Common myeloid progenitor, CD34-positive (primary cell): ENCODE measurements at regions not wholly inside any gene's neighbourhood (a gene's known extent, or its start where the extent isn't known, plus 50 kb on each side); places are given as distances from the start of the nearest gene placed in this dataset.
A peak's percentile ranks its signal among the peaks of the same experiment; 100 is the strongest.

Experiments used
- CTCF ChIA-PET: fragments of 350-600 bp; sonication (Branson Sonifier 250); formaldehyde crosslinking; loops from one replicate; lab custom pipeline; 2021; ENCODE audit warnings: antibody characterized with exemption; lab: Charles Lee
- POLR2A ChIA-PET: fragments of 350-600 bp; sonication (Branson Sonifier 250); formaldehyde crosslinking; loops from one replicate; lab custom pipeline; 2021; ENCODE audit warnings: antibody characterized with exemption; lab: Charles Lee
- DNase-seq, 3 donors: peaks; one replicate each; pipeline versions ENCODE4 v3.0.0 to v3.0.0-alpha.2; 2013
- H3K27ac ChIP-seq, 2 experiments: 1 replicate in 1 of 2; 2 replicates in 1 of 2; pipeline ENCODE4 v1.7.0; 2013; ENCODE audit warnings: inconsistent platforms in 2 of 2, low read length in 2 of 2, mild to moderate bottlenecking in 2 of 2, low read depth in 1 of 2, moderate library complexity in 1 of 2; ENCODE audit not compliant: severe bottlenecking in 2 of 2, insufficient read depth in 1 of 2, poor library complexity in 1 of 2
- H3K27me3 ChIP-seq, 5 experiments: replicated peaks in 2 of 5; 1 replicate in 3 of 5; 2 replicates in 2 of 5; pipeline versions ENCODE4 v1.6.1 to v1.7.0; 2013; ENCODE audit warnings: low read length in 4 of 5, mild to moderate bottlenecking in 2 of 5, moderate library complexity in 2 of 5, inconsistent platforms in 1 of 5; ENCODE audit not compliant: insufficient read depth in 5 of 5, control insufficient read depth in 4 of 5
- H3K36me3 ChIP-seq, 4 experiments: 1 replicate in 2 of 4; 2 replicates in 2 of 4; pipeline versions ENCODE4 v1.6.1 to v1.7.0; 2013; ENCODE audit warnings: low read length in 3 of 4, control low read depth in 1 of 4, mild to moderate bottlenecking in 1 of 4; ENCODE audit not compliant: control insufficient read depth in 4 of 4, insufficient read depth in 4 of 4
- H3K4me1 ChIP-seq, 4 experiments: 1 replicate in 3 of 4; 2 replicates in 1 of 4; pipeline versions ENCODE4 v1.6.1 to v1.7.1; 2013; ENCODE audit warnings: low read length in 3 of 4, mild to moderate bottlenecking in 3 of 4, control low read depth in 1 of 4, inconsistent platforms in 1 of 4, moderate library complexity in 1 of 4; ENCODE audit not compliant: control insufficient read depth in 4 of 4, insufficient read depth in 4 of 4; ENCODE audit errors: control extremely low read depth in 1 of 4
- H3K4me3 ChIP-seq, 7 experiments: 1 replicate in 4 of 7; 2 replicates in 3 of 7; pipeline versions ENCODE4 v1.5.1 to v1.7.0; 2013; ENCODE audit warnings: mild to moderate bottlenecking in 7 of 7, low read length in 6 of 7, moderate library complexity in 6 of 7, inconsistent platforms in 2 of 7, low read depth in 2 of 7, control low read depth in 1 of 7; ENCODE audit not compliant: insufficient read depth in 4 of 7, control insufficient read depth in 1 of 7; ENCODE audit errors: extremely low read depth in 1 of 7
- H3K9me3 ChIP-seq, 5 experiments: 1 replicate in 4 of 5; 2 replicates in 1 of 5; pipeline versions ENCODE4 v1.6.1 to v1.7.1; 2013; ENCODE audit warnings: low read length in 4 of 5, mild to moderate bottlenecking in 2 of 5, inconsistent platforms in 1 of 5, low read depth in 1 of 5, moderate library complexity in 1 of 5; ENCODE audit not compliant: control insufficient read depth in 4 of 5, insufficient read depth in 2 of 5; ENCODE audit errors: control extremely low read depth in 1 of 5
- WGBS: methylation state at CpG from one replicate; pipeline ENCODE4 v1.1.5; 2013; ENCODE audit not compliant: insufficient coverage; 5-methylcytosine and 5-hydroxymethylcytosine counted together

DNA sequence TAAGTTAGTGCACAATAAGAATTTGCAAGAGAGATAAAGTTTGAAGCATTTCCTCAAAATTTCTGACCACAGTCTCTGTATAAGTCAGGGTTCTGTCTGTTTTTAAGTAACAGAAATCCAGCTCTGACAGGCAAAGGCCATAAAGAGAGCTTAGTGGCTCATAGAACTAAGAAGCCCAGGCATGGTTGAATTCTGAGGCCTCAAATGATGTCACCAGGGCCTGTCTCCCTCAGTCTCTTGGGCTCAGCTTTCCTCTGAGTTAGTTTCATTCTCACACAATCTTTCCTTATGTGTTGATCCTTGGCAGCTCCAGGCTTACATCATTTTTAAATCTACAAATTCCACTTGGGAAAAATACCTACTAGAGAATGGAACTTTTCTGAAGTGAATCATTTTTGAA lies 173.4 kb upstream of the ATP2B1 start:
- Histone ChIP-seq H3K4me3 (no peak overlapping the region), H3K27me3 (no peaks in the 10 kb centered on the region), H3K9me3 (no peaks in the 10 kb centered on the region), H3K36me3 (no peaks in the 10 kb centered on the region), H3K27ac (peak overlapping the region in 1 of 2 experiments; percentile 38), H3K4me1 (peaks cover 14 to 38% (median 25%) of the 10 kb centered on the region in 4 experiments)
- ChIA-PET POLR2A (no interaction called here), CTCF (interaction anchor here (1.4 kb wide), 1 partner anchor 34 kb away, joined by 4 read pairs; no protein-coding TSS in a partner anchor)
- DNase-seq: peak; percentile 10 to 83 (median 77)

GRCh38 chr12:89880690-89881350 lies 172.2 kb upstream of the ATP2B1 start:
- Histone ChIP-seq H3K4me3 (peak overlapping the region in 2 of 7 experiments; percentile 8 to 38), H3K27me3 (no peaks in the 10 kb centered on the region), H3K36me3 (no peaks in the 10 kb centered on the region), H3K27ac (no peak overlapping the region), H3K9me3 (no peaks in the 10 kb centered on the region), H3K4me1 (peaks cover 14 to 38% (median 25%) of the 10 kb centered on the region in 4 experiments)
- WGBS: 0% methylated on average over 3 of the region's 4 CpGs
- peak; percentile 38 to 92 (median 87) for DNase-seq
- ChIA-PET CTCF (interaction anchor here (0.9 kb wide), 1 partner anchor 35 kb away, joined by 3 read pairs; no protein-coding TSS in a partner anchor), POLR2A (no interaction called here)

DNA sequence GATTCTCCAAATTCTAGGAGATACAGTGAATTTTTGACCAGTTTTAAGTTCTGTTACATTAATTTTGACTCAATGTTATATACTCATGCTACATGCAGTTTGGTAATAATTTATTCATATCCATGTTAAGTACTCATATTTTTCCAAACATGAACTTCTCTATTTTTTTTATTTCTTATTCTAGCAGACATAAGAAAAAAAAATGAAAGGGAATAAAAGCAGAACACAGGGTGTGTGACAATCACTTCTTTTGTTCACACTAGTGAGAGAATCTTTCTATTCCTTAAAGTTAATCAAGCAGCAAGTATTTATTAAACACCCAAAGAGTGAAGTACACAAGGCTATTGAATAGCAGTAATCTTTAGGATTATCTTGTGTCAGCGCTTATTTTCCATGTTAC lies 171.1 kb upstream of the ATP2B1 start:
- no peak overlapping the region for H3K4me3 ChIP-seq
- peaks cover 14 to 38% (median 25%) of the 10 kb centered on the region in 4 experiments for H3K4me1 ChIP-seq
- H3K9me3 ChIP-seq: no peaks in the 10 kb centered on the region
- H3K27me3 ChIP-seq: no peaks in the 10 kb centered on the region
- WGBS: no CpG with 5 or more reads among the region's 1 CpG
- CTCF ChIA-PET: interaction anchor here (0.9 kb wide), 1 partner anchor 36 kb away, joined by 3 read pairs; no protein-coding TSS in a partner anchor
- POLR2A ChIA-PET: no interaction called here
- H3K27ac ChIP-seq: no peak overlapping the region
- DNase-seq: peak in 2 of 3 donors; percentile 36 to 46
- no peaks in the 10 kb centered on the region for H3K36me3 ChIP-seq

- no peaks in the 10 kb centered on the region for H3K27me3 ChIP-seq
- DNase-seq: peak in 2 of 3 donors; percentile 46 to 59
- peaks cover 14 to 41% (median 28%) of the 10 kb centered on the region in 4 experiments for H3K4me1 ChIP-seq
- no peaks in the 10 kb centered on the region for H3K36me3 ChIP-seq
- H3K9me3 ChIP-seq: no peaks in the 10 kb centered on the region
- WGBS: 89% methylated on average over 1 of the region's 2 CpGs
- no peak overlapping the region for H3K4me3 ChIP-seq
- POLR2A ChIA-PET: no interaction called here
- H3K27ac ChIP-seq: no peak overlapping the region
- CTCF ChIA-PET: no interaction called here
These were observed 170.3 kb upstream of the ATP2B1 start for GRCh38 chr12:89878950-89879349.

DNA sequence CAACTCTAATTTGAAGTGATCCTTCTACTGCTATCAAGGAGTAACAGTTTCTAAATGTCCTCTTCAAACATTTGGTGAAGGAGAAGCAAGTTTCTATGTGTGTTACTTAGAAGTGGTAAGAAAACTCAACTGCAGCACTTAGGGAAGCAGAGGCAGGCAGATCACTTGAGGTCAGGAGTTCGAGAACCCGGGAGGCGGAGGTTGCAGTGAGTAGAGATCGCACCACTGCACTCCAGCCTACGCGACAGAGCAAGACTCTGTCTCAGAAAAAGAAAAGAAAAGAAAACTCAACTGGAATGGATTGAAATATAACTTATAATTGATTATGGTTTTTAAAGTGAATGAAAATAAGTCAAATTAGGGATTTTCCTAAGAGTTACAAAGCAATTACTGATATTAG lies 169.7 kb upstream of the ATP2B1 start:
- DNase-seq: no peak
- CTCF ChIA-PET: no interaction called here
- POLR2A ChIA-PET: no interaction called here
- no peaks in the 10 kb centered on the region for H3K27me3 ChIP-seq
- WGBS: 100% methylated on average over 4 of the region's 6 CpGs
- H3K4me1 ChIP-seq: peaks cover 14 to 45% (median 32%) of the 10 kb centered on the region in 4 experiments
- H3K9me3 ChIP-seq: no peaks in the 10 kb centered on the region
- H3K36me3 ChIP-seq: no peaks in the 10 kb centered on the region
- no peak overlapping the region for H3K4me3 ChIP-seq
- H3K27ac ChIP-seq: no peak overlapping the region

GRCh38 chr12:89877671-89878070 lies 169.0 kb upstream of the ATP2B1 start:
- Histone ChIP-seq H3K27ac (no peak overlapping the region), H3K36me3 (no peaks in the 10 kb centered on the region), H3K4me1 (peaks cover 14 to 45% (median 32%) of the 10 kb centered on the region in 4 experiments), H3K9me3 (no peaks in the 10 kb centered on the region), H3K27me3 (no peaks in the 10 kb centered on the region), H3K4me3 (no peak overlapping the region)
- no peak for DNase-seq
- no CpG with 5 or more reads among the region's 3 CpGs for WGBS
- POLR2A ChIA-PET: no interaction called here
- CTCF ChIA-PET: no interaction called here

GRCh38 chr12:89877136-89877535 lies 168.5 kb upstream of the ATP2B1 start:
- H3K27ac ChIP-seq: no peak overlapping the region
- peaks cover 12 to 39% (median 30%) of the 10 kb centered on the region in 4 experiments for H3K4me1 ChIP-seq
- WGBS: 92% methylated on average over 2 of the region's 3 CpGs
- H3K9me3 ChIP-seq: no peaks in the 10 kb centered on the region
- ChIA-PET CTCF (no interaction called here), POLR2A (no interaction called here)
- H3K4me3 ChIP-seq: no peak overlapping the region
- no peaks in the 10 kb centered on the region for H3K27me3 ChIP-seq
- no peak for DNase-seq
- H3K36me3 ChIP-seq: no peaks in the 10 kb centered on the region
